ENCODE measurements at regions not wholly inside any gene's neighbourhood (a gene's known extent, or its start where the extent isn't known, plus 50 kb on each side); places are given as distances from the start of the nearest gene placed in this dataset.

DNA sequence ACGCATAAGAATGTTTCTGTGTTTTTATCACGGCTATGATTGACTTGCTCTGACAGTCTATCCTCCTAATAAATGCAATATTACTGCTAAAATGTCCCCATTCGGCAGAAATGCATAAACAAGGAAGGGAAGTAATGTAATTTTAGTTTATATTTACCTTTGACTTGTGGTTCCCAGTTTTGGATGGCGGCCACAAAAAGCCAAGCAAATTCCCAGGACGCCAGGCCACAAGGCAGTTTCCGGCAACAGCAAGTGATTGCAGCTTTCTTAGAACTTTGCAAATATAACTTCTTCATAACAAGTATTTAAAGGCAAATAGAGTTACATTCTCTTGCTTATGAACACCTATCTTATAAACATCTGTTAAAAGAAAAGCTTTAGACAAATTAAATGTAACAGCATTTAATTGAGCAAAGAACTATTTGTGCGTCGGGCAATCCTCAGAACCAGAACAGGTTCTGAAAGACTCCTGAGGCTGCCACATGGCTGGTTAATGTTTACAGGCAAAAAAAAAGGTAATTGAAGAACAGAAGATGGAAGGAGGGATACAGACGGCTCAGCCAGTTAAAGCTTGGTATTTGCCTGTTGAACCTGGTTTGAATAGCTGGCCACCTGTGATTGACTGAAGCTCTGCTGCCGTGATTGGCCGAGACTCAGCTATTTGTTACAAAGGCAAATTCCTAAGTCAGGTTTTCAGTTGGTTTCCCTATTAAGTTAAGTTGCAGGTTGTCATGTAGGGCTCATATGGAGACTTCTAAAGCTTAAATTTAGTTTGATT lies 80.8 kb downstream of the C21orf91 start:
- peaks cover 0 to 8% (median 0%) of the 10 kb centered on the region in 12 donors for H3K4me1 ChIP-seq
- ATAC-seq = no peak
- H3K36me3 ChIP-seq = no peaks in the 10 kb centered on the region
- no peak overlapping the region for H3K4me3 ChIP-seq
- peak in 1 of 5 donors; percentile 24 for DNase-seq
- intact Hi-C loops (cut with DNase I) = loop anchor here in 1 of 10 donors (10.0 kb wide), 1 partner anchor 76 kb away; the partner anchor contains the start of gene C21orf91
- TF ChIP-seq, protein P1, sequence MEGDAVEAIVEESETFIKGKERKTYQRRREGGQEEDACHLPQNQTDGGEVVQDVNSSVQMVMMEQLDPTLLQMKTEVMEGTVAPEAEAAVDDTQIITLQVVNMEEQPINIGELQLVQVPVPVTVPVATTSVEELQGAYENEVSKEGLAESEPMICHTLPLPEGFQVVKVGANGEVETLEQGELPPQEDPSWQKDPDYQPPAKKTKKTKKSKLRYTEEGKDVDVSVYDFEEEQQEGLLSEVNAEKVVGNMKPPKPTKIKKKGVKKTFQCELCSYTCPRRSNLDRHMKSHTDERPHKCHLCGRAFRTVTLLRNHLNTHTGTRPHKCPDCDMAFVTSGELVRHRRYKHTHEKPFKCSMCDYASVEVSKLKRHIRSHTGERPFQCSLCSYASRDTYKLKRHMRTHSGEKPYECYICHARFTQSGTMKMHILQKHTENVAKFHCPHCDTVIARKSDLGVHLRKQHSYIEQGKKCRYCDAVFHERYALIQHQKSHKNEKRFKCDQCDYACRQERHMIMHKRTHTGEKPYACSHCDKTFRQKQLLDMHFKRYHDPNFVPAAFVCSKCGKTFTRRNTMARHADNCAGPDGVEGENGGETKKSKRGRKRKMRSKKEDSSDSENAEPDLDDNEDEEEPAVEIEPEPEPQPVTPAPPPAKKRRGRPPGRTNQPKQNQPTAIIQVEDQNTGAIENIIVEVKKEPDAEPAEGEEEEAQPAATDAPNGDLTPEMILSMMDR (IDR thresholded peaks at IDR 0.05) = no peak
- no peak for TF ChIP-seq POLR2A (IDR thresholded peaks at IDR 0.05)
- WGBS, 4 donors = 68 to 79% (median 72%) methylated on average over 11 of the region's 11 CpGs
- peaks cover 0 to 2% (median 0%) of the 10 kb centered on the region in 12 donors for H3K9me3 ChIP-seq
- H3K27me3 ChIP-seq = no peaks in the 10 kb centered on the region
- H3K27ac ChIP-seq = no peak overlapping the region

DNA sequence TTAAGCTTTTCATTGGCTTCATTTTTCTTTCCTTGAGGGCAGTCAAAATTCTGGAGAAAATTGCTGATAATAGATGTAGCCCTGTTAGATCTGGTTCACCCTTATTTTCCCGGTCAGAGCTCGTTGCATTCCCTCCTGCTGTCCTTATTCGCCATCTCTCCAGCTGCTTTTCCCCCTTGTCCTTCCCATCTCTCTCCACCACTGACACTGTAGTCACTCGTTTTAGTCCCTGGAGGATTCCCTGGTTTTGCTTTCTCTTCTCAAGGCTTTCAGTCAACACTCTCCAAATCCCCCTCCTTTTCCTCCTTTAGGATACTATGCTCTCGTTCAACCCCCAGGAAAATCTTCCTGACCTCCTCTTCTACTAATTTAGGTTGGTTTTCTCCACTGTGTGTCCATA lies 83.1 kb downstream of the C21orf91 start:
- H3K36me3 ChIP-seq = no peaks in the 10 kb centered on the region
- no peak overlapping the region for H3K4me3 ChIP-seq
- H3K9me3 ChIP-seq = no peaks in the 10 kb centered on the region
- TF ChIP-seq, protein P1 (IDR thresholded peaks at IDR 0.05) = no peak
- TF ChIP-seq POLR2A (IDR thresholded peaks at IDR 0.05) = no peak
- H3K4me1 ChIP-seq = peaks cover 0 to 10% (median 0%) of the 10 kb centered on the region in 12 donors
- H3K27ac ChIP-seq = no peak overlapping the region
- H3K27me3 ChIP-seq = no peaks in the 10 kb centered on the region
- 52 to 71% (median 62%) methylated on average over 5 of the region's 5 CpGs for WGBS, 4 donors
- ATAC-seq = no peak
- peak in 1 of 5 donors; percentile 25 for DNase-seq
- intact Hi-C loops (cut with DNase I) = loop anchor here in 1 of 10 donors (10.0 kb wide), 1 partner anchor 79 kb away; the partner anchor contains the start of gene C21orf91

DNA sequence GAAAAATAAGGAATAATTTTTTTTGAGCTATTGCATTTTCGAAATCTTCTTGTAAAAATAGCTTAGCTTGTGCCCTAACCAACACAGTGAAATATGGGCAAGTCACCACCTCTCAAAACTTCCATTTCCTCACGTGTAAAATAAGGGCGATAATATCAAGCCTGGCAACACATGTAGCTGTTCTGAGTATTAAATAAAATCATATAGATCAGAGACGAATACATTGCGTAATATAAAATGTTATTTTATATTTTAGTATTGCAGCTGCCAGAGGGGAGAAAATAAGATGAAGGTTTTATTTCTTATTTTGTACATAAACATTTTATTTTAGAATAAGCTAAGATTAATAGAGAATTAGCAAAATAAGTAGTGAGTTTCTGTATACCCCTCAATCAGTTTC lies 85.9 kb downstream of the C21orf91 start:
- H3K4me1 ChIP-seq = peaks cover 0 to 10% (median 0%) of the 10 kb centered on the region in 12 donors
- H3K4me3 ChIP-seq = no peak overlapping the region
- no peaks in the 10 kb centered on the region for H3K9me3 ChIP-seq
- DNase-seq (no peak), ATAC-seq (no peak)
- intact Hi-C loops (cut with DNase I) = loop anchor here in 1 of 10 donors (10.0 kb wide), 1 partner anchor 82 kb away; the partner anchor contains the start of gene C21orf91
- 90 to 92% (median 91%) methylated on average over 5 of the region's 5 CpGs for WGBS, 4 donors
- H3K27ac ChIP-seq = no peak overlapping the region
- H3K27me3 ChIP-seq = no peaks in the 10 kb centered on the region
- TF ChIP-seq, protein P1 (IDR thresholded peaks at IDR 0.05) = no peak
- TF ChIP-seq POLR2A (IDR thresholded peaks at IDR 0.05) = no peak
- H3K36me3 ChIP-seq = no peaks in the 10 kb centered on the region

DNA sequence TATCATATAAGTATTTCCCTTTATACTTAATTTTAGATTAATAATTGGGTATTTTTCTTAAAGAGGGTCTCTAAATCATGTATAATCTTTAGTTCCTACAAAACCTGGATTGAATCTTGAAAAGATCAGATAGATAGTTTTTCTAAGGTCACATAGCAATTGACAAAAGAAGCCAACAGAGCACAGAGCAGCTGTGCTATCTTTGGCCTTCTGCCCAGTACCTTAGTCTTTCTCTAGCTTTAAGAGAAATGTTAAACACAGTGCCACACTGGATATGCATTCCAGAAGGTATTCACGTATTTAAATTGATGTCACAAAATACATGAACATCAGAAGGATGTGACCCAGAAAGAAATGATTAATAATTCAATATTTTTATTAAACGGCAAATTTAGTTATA lies 86.8 kb downstream of the C21orf91 start:
- Histone ChIP-seq H3K36me3 (no peaks in the 10 kb centered on the region), H3K4me3 (no peak overlapping the region), H3K27ac (no peak overlapping the region), H3K9me3 (no peaks in the 10 kb centered on the region), H3K27me3 (no peaks in the 10 kb centered on the region), H3K4me1 (peaks cover 0 to 10% (median 0%) of the 10 kb centered on the region in 12 donors)
- ATAC-seq (no peak), DNase-seq (no peak)
- TF ChIP-seq, protein P1 (IDR thresholded peaks at IDR 0.05) = no peak
- no peak for TF ChIP-seq POLR2A (IDR thresholded peaks at IDR 0.05)
- intact Hi-C loops (cut with DNase I) = loop anchor here in 1 of 10 donors (10.0 kb wide), 1 partner anchor 82 kb away; the partner anchor contains the start of gene C21orf91
- WGBS, 4 donors = 56 to 63% (median 60%) methylated on average over 2 of the region's 2 CpGs
